K562 (cell line): ENCODE measurements at regions not wholly inside any gene's neighbourhood (a gene's known extent, or its start where the extent isn't known, plus 50 kb on each side); places are given as distances from the start of the nearest gene placed in this dataset.

ENCODE experiments used
- ATF6 ChIP-seq: sonication (generic); formaldehyde crosslinking; IDR thresholded peaks from 2 replicates; pipeline ENCODE4 v1.4.0; 2020; ENCODE audit warnings: mild to moderate bottlenecking, missing genetic modification reagents
- BCOR ChIP-seq: fragments of 450-650 bp; IDR thresholded peaks from 2 replicates; pipeline ENCODE4 v1.6.1; 2016
- BHLHE40 ChIP-seq: IDR thresholded peaks from 2 replicates; pipeline ENCODE4 v1.6.1; 2011; ENCODE audit warnings: low read length, improper control_type of control experiment
- NR1H2 ChIP-seq: sonication (generic); formaldehyde crosslinking; IDR thresholded peaks from 2 replicates; pipeline ENCODE4 v1.4.0; 2020; ENCODE audit warnings: mild to moderate bottlenecking, missing genetic modification reagents
- PRDM10 ChIP-seq: fragments of 450-650 bp; IDR thresholded peaks from 2 replicates; pipeline ENCODE4 v1.6.1; 2018; ENCODE audit not compliant: partially characterized antibody
- PRMT5 ChIP-seq: sonication (generic); formaldehyde crosslinking; IDR thresholded peaks from 2 replicates; pipeline ENCODE4 v1.5.0; 2020; ENCODE audit warnings: missing genetic modification reagents
- SMAD4 ChIP-seq: fragments of 250-450 bp; sonication (Bioruptor Pico); conservative IDR thresholded peaks from 2 replicates; pipeline ENCODE4 v1.8.0; 2021; ENCODE audit warnings: inconsistent platforms, mild to moderate bottlenecking, moderate library complexity
- SOX6 ChIP-seq: fragments of 450-650 bp; IDR thresholded peaks from 2 replicates; pipeline ENCODE4 v1.6.1; 2014; ENCODE audit warnings: mild to moderate bottlenecking
- TOE1 ChIP-seq, 2 experiments: fragments of 450-650 bp in 1 of 2; sonication (generic) in 1 of 2; formaldehyde crosslinking in 1 of 2; IDR thresholded peaks; 2 replicates each; pipeline versions ENCODE4 v1.7.1 to v1.8.0; 2016 to 2022; ENCODE audit warnings: borderline replicate concordance in 2 of 2, mild to moderate bottlenecking in 2 of 2, antibody characterized with exemption in 1 of 2, inconsistent platforms in 1 of 2, low read depth in 1 of 2, missing genetic modification reagents in 1 of 2, moderate library complexity in 1 of 2
- YY1 ChIP-seq, 3 experiments: IDR thresholded peaks; 2 replicates each; pipeline ENCODE4 v1.6.1; 2011; ENCODE audit warnings: low read length in 2 of 3, mild to moderate bottlenecking in 2 of 3, moderate library complexity in 2 of 3, borderline replicate concordance in 1 of 3, control low read depth in 1 of 3, low read depth in 1 of 3; ENCODE audit not compliant: insufficient read depth in 3 of 3, insufficient replicate concordance in 2 of 3, control insufficient read depth in 1 of 3, insufficient read length in 1 of 3; ENCODE audit errors: extremely low read depth in 1 of 3
- TF ChIP-seq, protein P1 (sequence below): fragments of 250-450 bp; sonication (Bioruptor Pico); IDR thresholded peaks from 2 replicates; pipeline ENCODE4 v1.4.0; 2020
- TF ChIP-seq, protein P2 (sequence below): fragments of 450-650 bp; formaldehyde crosslinking; IDR thresholded peaks from 2 replicates; pipeline ENCODE4 v1.4.0; 2020; ENCODE audit warnings: mild to moderate bottlenecking, moderate library complexity

DNA sequence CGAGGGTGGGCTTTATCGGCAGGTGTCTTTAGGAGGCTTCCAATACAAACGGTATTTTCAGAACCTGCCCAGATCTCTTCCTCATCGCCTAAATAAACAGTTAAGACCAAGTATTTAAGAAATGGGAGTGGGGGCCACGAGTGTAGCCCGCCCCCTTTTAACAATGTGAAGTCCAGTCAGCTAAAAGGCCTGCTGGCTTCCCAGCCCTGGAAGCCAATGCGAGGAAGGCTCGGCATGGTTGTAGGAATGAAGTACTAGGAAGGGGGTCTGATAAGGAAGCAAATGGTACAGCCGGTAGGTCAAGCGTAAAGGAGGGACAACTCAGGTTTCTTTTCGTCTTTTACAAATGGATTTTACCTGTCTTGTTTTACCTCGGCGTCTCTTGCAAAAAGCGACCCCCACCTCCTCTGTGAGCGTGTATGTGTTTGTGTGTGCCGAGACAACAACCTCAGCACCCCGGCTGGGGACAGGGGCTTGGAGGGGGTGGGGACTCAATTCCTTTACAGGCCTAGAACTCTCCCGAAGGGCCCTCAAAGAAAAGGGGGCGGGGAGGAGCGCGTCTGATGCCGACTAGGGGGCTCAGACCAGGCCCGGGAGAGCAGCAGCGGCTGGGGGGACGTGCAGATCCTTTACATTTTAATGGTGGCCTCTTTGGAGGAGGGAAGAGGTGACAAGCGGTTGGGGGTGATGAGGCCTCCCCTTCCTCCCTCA is 147.6 kb downstream of the GPR85 start (continued):
- TF ChIP-seq, protein P1, sequence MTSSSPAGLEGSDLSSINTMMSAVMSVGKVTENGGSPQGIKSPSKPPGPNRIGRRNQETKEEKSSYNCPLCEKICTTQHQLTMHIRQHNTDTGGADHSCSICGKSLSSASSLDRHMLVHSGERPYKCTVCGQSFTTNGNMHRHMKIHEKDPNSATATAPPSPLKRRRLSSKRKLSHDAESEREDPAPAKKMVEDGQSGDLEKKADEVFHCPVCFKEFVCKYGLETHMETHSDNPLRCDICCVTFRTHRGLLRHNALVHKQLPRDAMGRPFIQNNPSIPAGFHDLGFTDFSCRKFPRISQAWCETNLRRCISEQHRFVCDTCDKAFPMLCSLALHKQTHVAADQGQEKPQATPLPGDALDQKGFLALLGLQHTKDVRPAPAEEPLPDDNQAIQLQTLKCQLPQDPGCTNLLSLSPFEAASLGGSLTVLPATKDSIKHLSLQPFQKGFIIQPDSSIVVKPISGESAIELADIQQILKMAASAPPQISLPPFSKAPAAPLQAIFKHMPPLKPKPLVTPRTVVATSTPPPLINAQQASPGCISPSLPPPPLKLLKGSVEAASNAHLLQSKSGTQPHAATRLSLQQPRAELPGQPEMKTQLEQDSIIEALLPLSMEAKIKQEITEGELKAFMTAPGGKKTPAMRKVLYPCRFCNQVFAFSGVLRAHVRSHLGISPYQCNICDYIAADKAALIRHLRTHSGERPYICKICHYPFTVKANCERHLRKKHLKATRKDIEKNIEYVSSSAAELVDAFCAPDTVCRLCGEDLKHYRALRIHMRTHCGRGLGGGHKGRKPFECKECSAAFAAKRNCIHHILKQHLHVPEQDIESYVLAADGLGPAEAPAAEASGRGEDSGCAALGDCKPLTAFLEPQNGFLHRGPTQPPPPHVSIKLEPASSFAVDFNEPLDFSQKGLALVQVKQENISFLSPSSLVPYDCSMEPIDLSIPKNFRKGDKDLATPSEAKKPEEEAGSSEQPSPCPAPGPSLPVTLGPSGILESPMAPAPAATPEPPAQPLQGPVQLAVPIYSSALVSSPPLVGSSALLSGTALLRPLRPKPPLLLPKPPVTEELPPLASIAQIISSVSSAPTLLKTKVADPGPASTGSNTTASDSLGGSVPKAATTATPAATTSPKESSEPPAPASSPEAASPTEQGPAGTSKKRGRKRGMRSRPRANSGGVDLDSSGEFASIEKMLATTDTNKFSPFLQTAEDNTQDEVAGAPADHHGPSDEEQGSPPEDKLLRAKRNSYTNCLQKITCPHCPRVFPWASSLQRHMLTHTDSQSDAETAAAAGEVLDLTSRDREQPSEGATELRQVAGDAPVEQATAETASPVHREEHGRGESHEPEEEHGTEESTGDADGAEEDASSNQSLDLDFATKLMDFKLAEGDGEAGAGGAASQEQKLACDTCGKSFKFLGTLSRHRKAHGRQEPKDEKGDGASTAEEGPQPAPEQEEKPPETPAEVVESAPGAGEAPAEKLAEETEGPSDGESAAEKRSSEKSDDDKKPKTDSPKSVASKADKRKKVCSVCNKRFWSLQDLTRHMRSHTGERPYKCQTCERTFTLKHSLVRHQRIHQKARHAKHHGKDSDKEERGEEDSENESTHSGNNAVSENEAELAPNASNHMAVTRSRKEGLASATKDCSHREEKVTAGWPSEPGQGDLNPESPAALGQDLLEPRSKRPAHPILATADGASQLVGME (CRISPR knock-in tag): no peak
- TF ChIP-seq SOX6 (no peak), BHLHE40 (0 out of 2 replicates have a peak, but pooled peaks have one; percentile 6), NR1H2 (peak; percentile 84; the same call in 1 of the 2 replicates), ATF6 (CRISPR knock-in tag) (peak; percentile 77; the same call in 1 of the 2 replicates), BCOR (no peak), YY1 (IDR thresholded peaks at IDR 0.05; ENCODE audit: borderline replicate concordance in 1 of 3, control insufficient read depth in 1 of 3, extremely low read depth in 1 of 3, insufficient read depth in 3 of 3, insufficient read length in 1 of 3, insufficient replicate concordance in 2 of 3, low read depth in 1 of 3, low read length in 2 of 3) (peak in 2 of 3 experiments; percentile 4 to 51), TOE1 (IDR thresholded peaks at IDR 0.05; ENCODE audit: borderline replicate concordance) (no peak), TOE1 (CRISPR knock-in tag; IDR thresholded peaks at IDR 0.05; ENCODE audit: borderline replicate concordance, low read depth) (no peak), PRDM10 (peak; percentile 79), PRMT5 (CRISPR knock-in tag) (no peak), SMAD4 (no peak)
- TF ChIP-seq, protein P2, sequence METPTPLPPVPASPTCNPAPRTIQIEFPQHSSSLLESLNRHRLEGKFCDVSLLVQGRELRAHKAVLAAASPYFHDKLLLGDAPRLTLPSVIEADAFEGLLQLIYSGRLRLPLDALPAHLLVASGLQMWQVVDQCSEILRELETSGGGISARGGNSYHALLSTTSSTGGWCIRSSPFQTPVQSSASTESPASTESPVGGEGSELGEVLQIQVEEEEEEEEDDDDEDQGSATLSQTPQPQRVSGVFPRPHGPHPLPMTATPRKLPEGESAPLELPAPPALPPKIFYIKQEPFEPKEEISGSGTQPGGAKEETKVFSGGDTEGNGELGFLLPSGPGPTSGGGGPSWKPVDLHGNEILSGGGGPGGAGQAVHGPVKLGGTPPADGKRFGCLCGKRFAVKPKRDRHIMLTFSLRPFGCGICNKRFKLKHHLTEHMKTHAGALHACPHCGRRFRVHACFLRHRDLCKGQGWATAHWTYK (CRISPR knock-in tag): 0 out of 2 replicates have a peak, but pooled peaks have one; percentile 33
